GM23338 (cell line): ENCODE measurements at regions not wholly inside any gene's neighbourhood (a gene's known extent, or its start where the extent isn't known, plus 50 kb on each side); places are given as distances from the start of the nearest gene placed in this dataset.

Source experiments
- ATAC-seq: fragments of 200-7000 bp; cut with Tn5 transposase; 3 replicates; pipeline ENCODE4 v1.9.1; 2020
- DNase-seq: peaks from one replicate; pipeline ENCODE4 v3.0.0-alpha.2; 2015; ENCODE audit warnings: low spot score
- H2AFZ ChIP-seq: fragments of 200-600 bp; sonication (generic); 2 replicates; pipeline ENCODE4 v1.8.0; 2016; ENCODE audit warnings: antibody characterized with exemption, mild to moderate bottlenecking, moderate library complexity
- H3F3A ChIP-seq: fragments of 200-600 bp; sonication (generic); replicated peaks from 2 replicates; pipeline ENCODE4 v1.8.0; 2017; ENCODE audit warnings: antibody characterized with exemption, mixed run types, low read depth
- H3K27ac ChIP-seq: fragments of 200-600 bp; sonication (generic); 2 replicates; pipeline ENCODE4 v1.6.1; 2016; ENCODE audit warnings: low read depth
- H3K27me3 ChIP-seq: fragments of 200-600 bp; sonication (generic); 2 replicates; pipeline ENCODE4 v1.8.0; 2016; ENCODE audit warnings: mild to moderate bottlenecking, mixed run types, moderate library complexity; ENCODE audit not compliant: insufficient read depth
- H3K36me3 ChIP-seq: fragments of 200-600 bp; sonication (generic); 2 replicates; pipeline ENCODE4 v1.8.0; 2016; ENCODE audit warnings: mild to moderate bottlenecking; ENCODE audit not compliant: insufficient read depth
- H3K4me1 ChIP-seq: fragments of 200-600 bp; sonication (generic); 2 replicates; pipeline ENCODE4 v1.8.0; 2016; ENCODE audit warnings: mild to moderate bottlenecking, moderate library complexity; ENCODE audit not compliant: insufficient read depth
- H3K4me2 ChIP-seq: fragments of 200-600 bp; sonication (generic); 2 replicates; pipeline ENCODE4 v1.7.1; 2017; ENCODE audit warnings: mixed run types
- H3K4me3 ChIP-seq: fragments of 200-600 bp; sonication (generic); 2 replicates; pipeline ENCODE4 v1.6.1; 2016; ENCODE audit warnings: mixed run types
- H3K79me2 ChIP-seq: fragments of 200-600 bp; sonication (generic); replicated peaks from 2 replicates; pipeline ENCODE4 v1.8.0; 2017; ENCODE audit warnings: mild to moderate bottlenecking; ENCODE audit not compliant: insufficient read depth
- H3K9me2 ChIP-seq: fragments of 200-600 bp; sonication (generic); 2 replicates; pipeline ENCODE4 v1.8.0; 2017; ENCODE audit not compliant: insufficient read depth
- H4K20me1 ChIP-seq: fragments of 200-600 bp; sonication (generic); replicated peaks from 2 replicates; pipeline ENCODE4 v1.8.0; 2017; ENCODE audit warnings: mild to moderate bottlenecking; ENCODE audit not compliant: insufficient read depth
- H3K27ac Mint-ChIP-seq: 2 replicates; pipeline ENCODE4 v1.8.0; 2020; ENCODE audit warnings: inconsistent platforms, mild to moderate bottlenecking, moderate library complexity, mixed read lengths
- H3K27me3 Mint-ChIP-seq: 3 replicates; pipeline ENCODE4 v1.8.0; 2022; ENCODE audit warnings: low read depth, mild to moderate bottlenecking, moderate library complexity, mixed read lengths, inconsistent platforms; ENCODE audit not compliant: insufficient read depth, poor library complexity
- H3K36me3 Mint-ChIP-seq: 3 replicates; pipeline ENCODE4 v1.8.0; 2021; ENCODE audit warnings: low read depth, mild to moderate bottlenecking, inconsistent platforms, moderate library complexity, mixed read lengths
- H3K4me1 Mint-ChIP-seq: 3 replicates; pipeline ENCODE4 v1.8.0; 2020; ENCODE audit warnings: mild to moderate bottlenecking, inconsistent platforms, mixed read lengths
- H3K4me3 Mint-ChIP-seq: 3 replicates; pipeline ENCODE4 v1.8.0; 2021; ENCODE audit warnings: moderate library complexity, mild to moderate bottlenecking, inconsistent platforms, mixed read lengths
- H3K9me3 Mint-ChIP-seq: 3 replicates; pipeline ENCODE4 v1.8.0; 2020; ENCODE audit warnings: moderate library complexity, mild to moderate bottlenecking, inconsistent platforms, mixed read lengths
- JUNB ChIP-seq: IDR thresholded peaks from one replicate; pipeline ENCODE4 v1.6.1; 2016; ENCODE audit warnings: antibody characterized with exemption; ENCODE audit not compliant: unreplicated experiment
- TF ChIP-seq, protein P1 (sequence below): fragments of 250-450 bp; sonication (Bioruptor Pico); IDR thresholded peaks from 2 replicates; pipeline ENCODE4 v1.5.0; 2020; ENCODE audit warnings: mild to moderate bottlenecking, moderate library complexity
- TF ChIP-seq, protein P2 (sequence below), 2 experiments: fragments of 200-600 bp in 1 of 2; sonication (generic) in 1 of 2; conservative IDR thresholded peaks; 2 replicates each; pipeline versions ENCODE4 v1.5.1 to v1.6.1; 2016 to 2017; ENCODE audit warnings: antibody characterized with exemption in 2 of 2, low read depth in 2 of 2, mild to moderate bottlenecking in 2 of 2, moderate library complexity in 1 of 2

DNA sequence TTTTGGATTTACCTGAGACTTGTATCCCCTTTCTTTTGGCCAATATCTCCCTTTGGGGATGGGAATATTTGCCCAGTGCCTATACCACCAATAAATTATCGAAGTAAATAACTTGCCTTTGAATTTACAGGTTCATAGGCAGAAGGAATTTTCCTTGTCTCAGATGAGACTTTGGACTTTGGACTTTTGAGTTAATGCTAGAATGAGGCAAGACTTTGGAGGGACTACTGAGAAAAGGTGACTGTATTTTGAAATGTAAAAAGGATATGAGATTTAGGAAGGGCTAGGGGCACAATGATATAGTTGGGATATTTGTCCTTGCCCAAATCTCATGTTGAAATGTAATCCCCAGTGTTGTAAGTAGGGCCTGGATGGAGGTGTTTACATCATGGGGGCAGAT is 384.5 kb upstream of the GHITM start (continued):
- TF ChIP-seq, protein P1, sequence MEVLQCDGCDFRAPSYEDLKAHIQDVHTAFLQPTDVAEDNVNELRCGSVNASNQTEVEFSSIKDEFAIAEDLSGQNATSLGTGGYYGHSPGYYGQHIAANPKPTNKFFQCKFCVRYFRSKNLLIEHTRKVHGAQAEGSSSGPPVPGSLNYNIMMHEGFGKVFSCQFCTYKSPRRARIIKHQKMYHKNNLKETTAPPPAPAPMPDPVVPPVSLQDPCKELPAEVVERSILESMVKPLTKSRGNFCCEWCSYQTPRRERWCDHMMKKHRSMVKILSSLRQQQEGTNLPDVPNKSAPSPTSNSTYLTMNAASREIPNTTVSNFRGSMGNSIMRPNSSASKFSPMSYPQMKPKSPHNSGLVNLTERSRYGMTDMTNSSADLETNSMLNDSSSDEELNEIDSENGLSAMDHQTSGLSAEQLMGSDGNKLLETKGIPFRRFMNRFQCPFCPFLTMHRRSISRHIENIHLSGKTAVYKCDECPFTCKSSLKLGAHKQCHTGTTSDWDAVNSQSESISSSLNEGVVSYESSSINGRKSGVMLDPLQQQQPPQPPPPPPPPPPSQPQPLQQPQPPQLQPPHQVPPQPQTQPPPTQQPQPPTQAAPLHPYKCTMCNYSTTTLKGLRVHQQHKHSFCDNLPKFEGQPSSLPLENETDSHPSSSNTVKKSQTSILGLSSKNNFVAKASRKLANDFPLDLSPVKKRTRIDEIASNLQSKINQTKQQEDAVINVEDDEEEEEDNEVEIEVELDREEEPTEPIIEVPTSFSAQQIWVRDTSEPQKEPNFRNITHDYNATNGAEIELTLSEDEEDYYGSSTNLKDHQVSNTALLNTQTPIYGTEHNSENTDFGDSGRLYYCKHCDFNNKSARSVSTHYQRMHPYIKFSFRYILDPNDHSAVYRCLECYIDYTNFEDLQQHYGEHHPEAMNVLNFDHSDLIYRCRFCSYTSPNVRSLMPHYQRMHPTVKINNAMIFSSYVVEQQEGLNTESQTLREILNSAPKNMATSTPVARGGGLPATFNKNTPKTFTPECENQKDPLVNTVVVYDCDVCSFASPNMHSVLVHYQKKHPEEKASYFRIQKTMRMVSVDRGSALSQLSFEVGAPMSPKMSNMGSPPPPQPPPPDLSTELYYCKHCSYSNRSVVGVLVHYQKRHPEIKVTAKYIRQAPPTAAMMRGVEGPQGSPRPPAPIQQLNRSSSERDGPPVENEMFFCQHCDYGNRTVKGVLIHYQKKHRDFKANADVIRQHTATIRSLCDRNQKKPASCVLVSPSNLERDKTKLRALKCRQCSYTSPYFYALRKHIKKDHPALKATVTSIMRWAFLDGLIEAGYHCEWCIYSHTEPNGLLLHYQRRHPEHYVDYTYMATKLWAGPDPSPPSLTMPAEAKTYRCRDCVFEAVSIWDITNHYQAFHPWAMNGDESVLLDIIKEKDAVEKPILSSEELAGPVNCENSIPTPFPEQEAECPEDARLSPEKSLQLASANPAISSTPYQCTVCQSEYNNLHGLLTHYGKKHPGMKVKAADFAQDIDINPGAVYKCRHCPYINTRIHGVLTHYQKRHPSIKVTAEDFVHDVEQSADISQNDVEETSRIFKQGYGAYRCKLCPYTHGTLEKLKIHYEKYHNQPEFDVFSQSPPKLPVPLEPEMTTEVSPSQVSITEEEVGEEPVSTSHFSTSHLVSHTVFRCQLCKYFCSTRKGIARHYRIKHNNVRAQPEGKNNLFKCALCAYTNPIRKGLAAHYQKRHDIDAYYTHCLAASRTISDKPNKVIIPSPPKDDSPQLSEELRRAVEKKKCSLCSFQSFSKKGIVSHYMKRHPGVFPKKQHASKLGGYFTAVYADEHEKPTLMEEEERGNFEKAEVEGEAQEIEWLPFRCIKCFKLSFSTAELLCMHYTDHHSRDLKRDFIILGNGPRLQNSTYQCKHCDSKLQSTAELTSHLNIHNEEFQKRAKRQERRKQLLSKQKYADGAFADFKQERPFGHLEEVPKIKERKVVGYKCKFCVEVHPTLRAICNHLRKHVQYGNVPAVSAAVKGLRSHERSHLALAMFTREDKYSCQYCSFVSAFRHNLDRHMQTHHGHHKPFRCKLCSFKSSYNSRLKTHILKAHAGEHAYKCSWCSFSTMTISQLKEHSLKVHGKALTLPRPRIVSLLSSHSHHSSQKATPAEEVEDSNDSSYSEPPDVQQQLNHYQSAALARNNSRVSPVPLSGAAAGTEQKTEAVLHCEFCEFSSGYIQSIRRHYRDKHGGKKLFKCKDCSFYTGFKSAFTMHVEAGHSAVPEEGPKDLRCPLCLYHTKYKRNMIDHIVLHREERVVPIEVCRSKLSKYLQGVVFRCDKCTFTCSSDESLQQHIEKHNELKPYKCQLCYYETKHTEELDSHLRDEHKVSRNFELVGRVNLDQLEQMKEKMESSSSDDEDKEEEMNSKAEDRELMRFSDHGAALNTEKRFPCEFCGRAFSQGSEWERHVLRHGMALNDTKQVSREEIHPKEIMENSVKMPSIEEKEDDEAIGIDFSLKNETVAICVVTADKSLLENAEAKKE (CRISPR knock-in tag), result no peak
- TF ChIP-seq, protein P2, sequence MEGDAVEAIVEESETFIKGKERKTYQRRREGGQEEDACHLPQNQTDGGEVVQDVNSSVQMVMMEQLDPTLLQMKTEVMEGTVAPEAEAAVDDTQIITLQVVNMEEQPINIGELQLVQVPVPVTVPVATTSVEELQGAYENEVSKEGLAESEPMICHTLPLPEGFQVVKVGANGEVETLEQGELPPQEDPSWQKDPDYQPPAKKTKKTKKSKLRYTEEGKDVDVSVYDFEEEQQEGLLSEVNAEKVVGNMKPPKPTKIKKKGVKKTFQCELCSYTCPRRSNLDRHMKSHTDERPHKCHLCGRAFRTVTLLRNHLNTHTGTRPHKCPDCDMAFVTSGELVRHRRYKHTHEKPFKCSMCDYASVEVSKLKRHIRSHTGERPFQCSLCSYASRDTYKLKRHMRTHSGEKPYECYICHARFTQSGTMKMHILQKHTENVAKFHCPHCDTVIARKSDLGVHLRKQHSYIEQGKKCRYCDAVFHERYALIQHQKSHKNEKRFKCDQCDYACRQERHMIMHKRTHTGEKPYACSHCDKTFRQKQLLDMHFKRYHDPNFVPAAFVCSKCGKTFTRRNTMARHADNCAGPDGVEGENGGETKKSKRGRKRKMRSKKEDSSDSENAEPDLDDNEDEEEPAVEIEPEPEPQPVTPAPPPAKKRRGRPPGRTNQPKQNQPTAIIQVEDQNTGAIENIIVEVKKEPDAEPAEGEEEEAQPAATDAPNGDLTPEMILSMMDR (conservative IDR thresholded peaks at IDR 0.05; ENCODE audit: low read depth in 2 of 2), result no peak

DNA sequence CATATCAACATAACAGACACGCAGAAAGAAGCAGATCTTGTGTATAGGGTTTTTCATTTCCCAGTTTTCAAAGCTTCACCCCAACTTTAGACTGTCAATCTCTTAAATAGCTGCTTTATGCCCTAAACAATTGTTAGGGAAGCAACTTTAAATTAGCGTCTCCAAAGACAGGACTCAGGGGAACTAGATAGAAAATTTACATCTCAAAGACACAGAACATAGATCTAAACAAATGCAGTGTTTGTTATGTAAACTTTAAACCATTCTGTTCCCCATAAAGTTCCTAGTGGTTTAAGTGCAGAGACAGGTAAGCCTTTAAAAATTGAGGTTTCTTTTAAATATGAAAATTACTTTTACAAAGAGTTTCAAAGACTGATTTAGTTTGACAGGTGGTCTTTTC is 379.2 kb upstream of the GHITM start:
- no peak overlapping the region for H3K27ac Mint-ChIP-seq
- H4K20me1 ChIP-seq, result no peaks in the 10 kb centered on the region
- ATAC-seq (peak; percentile 97), DNase-seq (peak; percentile 81)
- no peaks in the 10 kb centered on the region for H3K79me2 ChIP-seq
- 0 out of 3 replicates have a peak, but pooled peaks cover 2% of the 10 kb centered on the region for H3K36me3 Mint-ChIP-seq
- peaks cover 8% of the 10 kb centered on the region; the same call in 2 of the 3 replicates for H3K9me3 Mint-ChIP-seq
- peaks cover 70% of the 10 kb centered on the region for H3K27me3 ChIP-seq
- H3K4me1 Mint-ChIP-seq, result peaks cover 24% of the 10 kb centered on the region
- H3F3A ChIP-seq, result no peaks in the 10 kb centered on the region
- H3K27ac ChIP-seq, result no peak overlapping the region
- H3K4me3 ChIP-seq, result no peak overlapping the region
- H3K4me2 ChIP-seq, result no peak overlapping the region
- H3K4me3 Mint-ChIP-seq, result peak overlapping the region; percentile 46; the same call in 2 of the 3 replicates
- peaks cover 29% of the 10 kb centered on the region for H3K27me3 Mint-ChIP-seq
- H3K9me2 ChIP-seq, result no peaks in the 10 kb centered on the region
- no peaks in the 10 kb centered on the region; the same call in 1 of the 2 replicates for H3K36me3 ChIP-seq
- no peak overlapping the region for H2AFZ ChIP-seq
- H3K4me1 ChIP-seq, result peaks cover 16% of the 10 kb centered on the region; the same call in 1 of the 2 replicates
- TF ChIP-seq, protein P1 (CRISPR knock-in tag), result no peak
- TF ChIP-seq, protein P2 (conservative IDR thresholded peaks at IDR 0.05; ENCODE audit: low read depth in 2 of 2), result no peak
- TF ChIP-seq JUNB, result no peak
